Neural cell (in vitro differentiated cells): ENCODE measurements at regions not wholly inside any gene's neighbourhood (a gene's known extent, or its start where the extent isn't known, plus 50 kb on each side); places are given as distances from the start of the nearest gene placed in this dataset.

Experiments used
- EP300 ChIP-seq: fragments of 450-650 bp; conservative IDR thresholded peaks from 2 replicates; pipeline ENCODE4 v1.6.1; 2014; ENCODE audit warnings: antibody characterized with exemption, mild to moderate bottlenecking, moderate library complexity; ENCODE audit not compliant: poor library complexity, severe bottlenecking
- EZH2 ChIP-seq: fragments of 200-600, 300-800 bp; shearing (Covaris generic), sonication (generic); IDR thresholded peaks from 2 replicates; pipeline ENCODE4 v1.6.1; 2014; ENCODE audit warnings: antibody characterized with exemption, low read length, borderline replicate concordance, mild to moderate bottlenecking; ENCODE audit not compliant: insufficient read depth, poor library complexity, severe bottlenecking
- POLR2AphosphoS5 ChIP-seq: IDR thresholded peaks from 2 replicates; pipeline ENCODE4 v1.6.1; 2012
- RAD21 ChIP-seq: fragments of 450-650 bp; conservative IDR thresholded peaks from 2 replicates; pipeline ENCODE4 v1.6.1; 2014; ENCODE audit warnings: antibody characterized with exemption, mild to moderate bottlenecking, moderate library complexity
- SMC3 ChIP-seq: fragments of 450-650 bp; conservative IDR thresholded peaks from 2 replicates; pipeline ENCODE4 v1.6.1; 2014; ENCODE audit warnings: antibody characterized with exemption, mild to moderate bottlenecking, moderate library complexity; ENCODE audit not compliant: poor library complexity
- TAF1 ChIP-seq: IDR thresholded peaks from 2 replicates; pipeline ENCODE4 v1.6.1; 2012; ENCODE audit warnings: low read depth
- TF ChIP-seq, protein P1 (sequence below): IDR thresholded peaks from 2 replicates; pipeline ENCODE4 v1.6.1; 2012; ENCODE audit warnings: borderline replicate concordance
- TF ChIP-seq, protein P2 (sequence below): fragments of 450-650 bp; IDR thresholded peaks from 2 replicates; pipeline ENCODE4 v1.5.1; 2014; ENCODE audit warnings: antibody characterized with exemption, mild to moderate bottlenecking, moderate library complexity; ENCODE audit not compliant: poor library complexity, severe bottlenecking

DNA sequence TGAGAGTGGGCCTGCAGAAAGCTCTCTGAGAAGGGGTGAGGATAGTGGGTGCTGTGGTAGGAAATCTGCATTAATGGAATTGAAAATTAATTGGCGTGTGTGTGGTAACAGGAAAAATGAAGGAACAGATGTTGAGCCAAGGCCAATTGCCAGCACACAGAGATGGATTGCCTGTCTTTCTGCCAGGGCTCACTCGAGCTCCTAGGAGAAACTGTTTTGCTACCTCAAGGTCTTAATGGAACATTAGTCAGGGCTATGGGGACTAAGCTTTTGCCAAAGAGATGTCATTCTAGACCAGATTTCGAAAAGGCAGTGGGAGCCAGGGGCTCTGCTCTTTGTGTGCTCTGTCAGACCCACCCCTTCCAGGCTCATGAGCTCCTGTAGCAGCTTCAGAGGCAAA, 124.0 kb upstream of the EFNA5 start:
- no peak for TF ChIP-seq EP300
- TF ChIP-seq, protein P1, sequence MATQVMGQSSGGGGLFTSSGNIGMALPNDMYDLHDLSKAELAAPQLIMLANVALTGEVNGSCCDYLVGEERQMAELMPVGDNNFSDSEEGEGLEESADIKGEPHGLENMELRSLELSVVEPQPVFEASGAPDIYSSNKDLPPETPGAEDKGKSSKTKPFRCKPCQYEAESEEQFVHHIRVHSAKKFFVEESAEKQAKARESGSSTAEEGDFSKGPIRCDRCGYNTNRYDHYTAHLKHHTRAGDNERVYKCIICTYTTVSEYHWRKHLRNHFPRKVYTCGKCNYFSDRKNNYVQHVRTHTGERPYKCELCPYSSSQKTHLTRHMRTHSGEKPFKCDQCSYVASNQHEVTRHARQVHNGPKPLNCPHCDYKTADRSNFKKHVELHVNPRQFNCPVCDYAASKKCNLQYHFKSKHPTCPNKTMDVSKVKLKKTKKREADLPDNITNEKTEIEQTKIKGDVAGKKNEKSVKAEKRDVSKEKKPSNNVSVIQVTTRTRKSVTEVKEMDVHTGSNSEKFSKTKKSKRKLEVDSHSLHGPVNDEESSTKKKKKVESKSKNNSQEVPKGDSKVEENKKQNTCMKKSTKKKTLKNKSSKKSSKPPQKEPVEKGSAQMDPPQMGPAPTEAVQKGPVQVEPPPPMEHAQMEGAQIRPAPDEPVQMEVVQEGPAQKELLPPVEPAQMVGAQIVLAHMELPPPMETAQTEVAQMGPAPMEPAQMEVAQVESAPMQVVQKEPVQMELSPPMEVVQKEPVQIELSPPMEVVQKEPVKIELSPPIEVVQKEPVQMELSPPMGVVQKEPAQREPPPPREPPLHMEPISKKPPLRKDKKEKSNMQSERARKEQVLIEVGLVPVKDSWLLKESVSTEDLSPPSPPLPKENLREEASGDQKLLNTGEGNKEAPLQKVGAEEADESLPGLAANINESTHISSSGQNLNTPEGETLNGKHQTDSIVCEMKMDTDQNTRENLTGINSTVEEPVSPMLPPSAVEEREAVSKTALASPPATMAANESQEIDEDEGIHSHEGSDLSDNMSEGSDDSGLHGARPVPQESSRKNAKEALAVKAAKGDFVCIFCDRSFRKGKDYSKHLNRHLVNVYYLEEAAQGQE = no peak
- TF ChIP-seq, protein P2, sequence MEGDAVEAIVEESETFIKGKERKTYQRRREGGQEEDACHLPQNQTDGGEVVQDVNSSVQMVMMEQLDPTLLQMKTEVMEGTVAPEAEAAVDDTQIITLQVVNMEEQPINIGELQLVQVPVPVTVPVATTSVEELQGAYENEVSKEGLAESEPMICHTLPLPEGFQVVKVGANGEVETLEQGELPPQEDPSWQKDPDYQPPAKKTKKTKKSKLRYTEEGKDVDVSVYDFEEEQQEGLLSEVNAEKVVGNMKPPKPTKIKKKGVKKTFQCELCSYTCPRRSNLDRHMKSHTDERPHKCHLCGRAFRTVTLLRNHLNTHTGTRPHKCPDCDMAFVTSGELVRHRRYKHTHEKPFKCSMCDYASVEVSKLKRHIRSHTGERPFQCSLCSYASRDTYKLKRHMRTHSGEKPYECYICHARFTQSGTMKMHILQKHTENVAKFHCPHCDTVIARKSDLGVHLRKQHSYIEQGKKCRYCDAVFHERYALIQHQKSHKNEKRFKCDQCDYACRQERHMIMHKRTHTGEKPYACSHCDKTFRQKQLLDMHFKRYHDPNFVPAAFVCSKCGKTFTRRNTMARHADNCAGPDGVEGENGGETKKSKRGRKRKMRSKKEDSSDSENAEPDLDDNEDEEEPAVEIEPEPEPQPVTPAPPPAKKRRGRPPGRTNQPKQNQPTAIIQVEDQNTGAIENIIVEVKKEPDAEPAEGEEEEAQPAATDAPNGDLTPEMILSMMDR = no peak
- TF ChIP-seq EZH2 = no peak
- TF ChIP-seq POLR2AphosphoS5 = no peak
- TF ChIP-seq RAD21 = no peak
- no peak for TF ChIP-seq TAF1
- no peak for TF ChIP-seq SMC3
